GM06990 (cell line): ENCODE measurements at regions not wholly inside any gene's neighbourhood (a gene's known extent, or its start where the extent isn't known, plus 50 kb on each side); places are given as distances from the start of the nearest gene placed in this dataset.
"Not testable (repeated sequence)": the region's sequence is repeated elsewhere in the genome, so short reads cannot be mapped to it uniquely, and the experiment has no call there.

Source experiments
- DNase-seq: peaks from one replicate; pipeline ENCODE4 v3.0.0-alpha.2; 2011; ENCODE audit not compliant: insufficient read length; ENCODE audit errors: extremely low read depth
- H3K27me3 ChIP-seq: replicated peaks from 2 replicates; pipeline ENCODE4 v1.6.0; 2011; ENCODE audit warnings: low read length; ENCODE audit not compliant: control insufficient read depth, insufficient read depth
- H3K36me3 ChIP-seq: 2 replicates; pipeline ENCODE4 v1.5.1; 2011; ENCODE audit warnings: low read length; ENCODE audit not compliant: control insufficient read depth, insufficient read depth
- H3K4me3 ChIP-seq: replicated peaks from 2 replicates; pipeline ENCODE4 v1.5.1; 2011; ENCODE audit warnings: low read depth, mild to moderate bottlenecking, control low read depth, low read length
- CTCF ChIP-seq: IDR thresholded peaks from 2 replicates; pipeline ENCODE4 v1.5.1; 2011; ENCODE audit warnings: low read length, control low read depth, mild to moderate bottlenecking, inconsistent platforms; ENCODE audit not compliant: insufficient read depth, poor library complexity, severe bottlenecking

- Histone ChIP-seq H3K27me3 (no peaks in the 10 kb centered on the region), H3K36me3 (no peaks in the 10 kb centered on the region), H3K4me3 (no peak overlapping the region)
- DNase-seq: no peak
- no peak for TF ChIP-seq CTCF
These were observed 81.8 kb upstream of the DST start for GRCh38 chr6:56724455-56724854.

- Histone ChIP-seq H3K27me3 (no peaks in the 10 kb centered on the region), H3K36me3 (no peaks in the 10 kb centered on the region), H3K4me3 (no peak overlapping the region)
- no peak for DNase-seq
- no peak for TF ChIP-seq CTCF
These were observed 78.2 kb upstream of the DST start for GRCh38 chr6:56720882-56721281.

- H3K4me3 ChIP-seq, H3K27me3 ChIP-seq, DNase-seq, H3K36me3 ChIP-seq: not testable (repeated sequence)
These were observed 77.5 kb upstream of the DST start for GRCh38 chr6:56720202-56720601.

- not testable (repeated sequence) for H3K4me3 ChIP-seq, DNase-seq, H3K36me3 ChIP-seq, H3K27me3 ChIP-seq
These were observed 76.8 kb upstream of the DST start for GRCh38 chr6:56719315-56720058.

GRCh38 chr6:56718236-56718635 is 75.5 kb upstream of the DST start:
- Histone ChIP-seq H3K36me3 (no peaks in the 10 kb centered on the region; the same call in 1 of the 2 replicates), H3K27me3 (no peaks in the 10 kb centered on the region), H3K4me3 (no peak overlapping the region)
- no peak for TF ChIP-seq CTCF
- no peak for DNase-seq

- no peak for DNase-seq
- no peaks in the 10 kb centered on the region for H3K27me3 ChIP-seq
- no peak for TF ChIP-seq CTCF
- H3K4me3 ChIP-seq: no peak overlapping the region
- no peaks in the 10 kb centered on the region; the same call in 1 of the 2 replicates for H3K36me3 ChIP-seq
These were observed 73.5 kb upstream of the DST start for GRCh38 chr6:56716229-56716628.

- H3K27me3 ChIP-seq: no peaks in the 10 kb centered on the region
- H3K36me3 ChIP-seq: no peaks in the 10 kb centered on the region; the same call in 1 of the 2 replicates
- no peak for TF ChIP-seq CTCF
- no peak for DNase-seq
- no peak overlapping the region for H3K4me3 ChIP-seq
These were observed 73.1 kb upstream of the DST start for GRCh38 chr6:56715741-56716140.
